HG03097 (cell line): ENCODE measurements at regions not wholly inside any gene's neighbourhood (a gene's known extent, or its start where the extent isn't known, plus 50 kb on each side); places are given as distances from the start of the nearest gene placed in this dataset.

Experiments
- ATAC-seq: cut with Tn5 transposase; IDR thresholded peaks from one replicate; pipeline ENCODE4 v1.9.1; 2021; ENCODE audit not compliant: unreplicated experiment, low FRiP score

GRCh38 chr2:83594241-83595120, 864.6 kb downstream of the SUCLG1 start:
- ATAC-seq, result no peak

- ATAC-seq, result no peak
Observed at GRCh38 chr2:83587309-83587708, 871.8 kb downstream of the SUCLG1 start.

- no peak for ATAC-seq
Observed at GRCh38 chr2:83585250-83585649, 873.8 kb downstream of the SUCLG1 start.

- no peak for ATAC-seq
Observed at GRCh38 chr2:83584672-83585071, 874.4 kb downstream of the SUCLG1 start.

- no peak for ATAC-seq
Observed at GRCh38 chr2:83582589-83582988, 876.5 kb downstream of the SUCLG1 start.

GRCh38 chr2:83579507-83579906, 879.6 kb downstream of the SUCLG1 start:
- ATAC-seq, result no peak

- ATAC-seq, result no peak
Observed at GRCh38 chr2:83578405-83578804, 880.7 kb downstream of the SUCLG1 start.

- no peak for ATAC-seq
Observed at GRCh38 chr2:83574614-83575013, 884.5 kb downstream of the SUCLG1 start.

GRCh38 chr2:83573060-83573459, 886.0 kb downstream of the SUCLG1 start:
- no peak for ATAC-seq

GRCh38 chr2:83572400-83572799, 886.7 kb downstream of the SUCLG1 start:
- ATAC-seq, result no peak

- no peak for ATAC-seq
Observed at GRCh38 chr2:83567551-83567950, 891.5 kb downstream of the SUCLG1 start.

GRCh38 chr2:83565626-83566025, 893.5 kb downstream of the SUCLG1 start:
- no peak for ATAC-seq

- ATAC-seq, result no peak
Observed at GRCh38 chr2:83565181-83565580, 893.9 kb downstream of the SUCLG1 start.

GRCh38 chr2:83561592-83561991, 897.5 kb downstream of the SUCLG1 start:
- ATAC-seq, result no peak

- ATAC-seq, result no peak
Observed at GRCh38 chr2:83536556-83536955, 922.5 kb downstream of the SUCLG1 start.

GRCh38 chr2:83534416-83534815, 924.7 kb downstream of the SUCLG1 start:
- no peak for ATAC-seq

GRCh38 chr2:83531206-83531826, 927.8 kb downstream of the SUCLG1 start:
- no peak for ATAC-seq

GRCh38 chr2:83528767-83529166, 930.3 kb downstream of the SUCLG1 start:
- ATAC-seq, result no peak

GRCh38 chr2:83522891-83523493, 936.1 kb downstream of the SUCLG1 start:
- no peak for ATAC-seq

- no peak for ATAC-seq
Observed at GRCh38 chr2:83517727-83518368, 941.2 kb downstream of the SUCLG1 start.

- ATAC-seq, result no peak
Observed at GRCh38 chr2:83516503-83516902, 942.6 kb downstream of the SUCLG1 start.
